ENCODE measurements at regions not wholly inside any gene's neighbourhood (a gene's known extent, or its start where the extent isn't known, plus 50 kb on each side); places are given as distances from the start of the nearest gene placed in this dataset.
A peak's percentile ranks its signal among the peaks of the same experiment; 100 is the strongest.

GRCh38 chr17:55641676-55642081, 81.0 kb downstream of the TMEM100 start:
- in situ Hi-C loops (cut with MboI; ENCODE audit: low sequenced_read_pairs, unreplicated experiment) = no loop called here
- peak; percentile 42 for TF ChIP-seq CTCF (IDR thresholded peaks at IDR 0.05; ENCODE audit: borderline replicate concordance, control extremely low read depth, extremely low read depth, insufficient read depth, missing control alignments)
- DNase-seq (ENCODE audit: low spot score) = peak; percentile 26

GRCh38 chr17:55639096-55639495, 83.6 kb downstream of the TMEM100 start:
- TF ChIP-seq CTCF (IDR thresholded peaks at IDR 0.05; ENCODE audit: borderline replicate concordance, control extremely low read depth, extremely low read depth, insufficient read depth, missing control alignments) = no peak
- in situ Hi-C loops (cut with MboI; ENCODE audit: low sequenced_read_pairs, unreplicated experiment) = no loop called here
- no peak for DNase-seq (ENCODE audit: low spot score)

GRCh38 chr17:55635253-55635914, 87.3 kb downstream of the TMEM100 start:
- in situ Hi-C loops (cut with MboI; ENCODE audit: low sequenced_read_pairs, unreplicated experiment) = no loop called here
- no peak for TF ChIP-seq CTCF (IDR thresholded peaks at IDR 0.05; ENCODE audit: borderline replicate concordance, control extremely low read depth, extremely low read depth, insufficient read depth, missing control alignments)
- no peak for DNase-seq (ENCODE audit: low spot score)

- no peak for DNase-seq (ENCODE audit: low spot score)
- in situ Hi-C loops (cut with MboI; ENCODE audit: low sequenced_read_pairs, unreplicated experiment) = no loop called here
- no peak for TF ChIP-seq CTCF (IDR thresholded peaks at IDR 0.05; ENCODE audit: borderline replicate concordance, control extremely low read depth, extremely low read depth, insufficient read depth, missing control alignments)
Observed at GRCh38 chr17:55634702-55635101, 88.0 kb downstream of the TMEM100 start.

GRCh38 chr17:55632893-55633292, 89.8 kb downstream of the TMEM100 start:
- no peak for DNase-seq (ENCODE audit: low spot score)
- no peak for TF ChIP-seq CTCF (IDR thresholded peaks at IDR 0.05; ENCODE audit: borderline replicate concordance, control extremely low read depth, extremely low read depth, insufficient read depth, missing control alignments)
- in situ Hi-C loops (cut with MboI; ENCODE audit: low sequenced_read_pairs, unreplicated experiment) = no loop called here

- in situ Hi-C loops (cut with MboI; ENCODE audit: low sequenced_read_pairs, unreplicated experiment) = no loop called here
Observed at GRCh38 chr17:55632236-55632635, 90.4 kb downstream of the TMEM100 start.

More at GRCh38 chr17:55632236-55632635, 90.4 kb downstream of the TMEM100 start:
- no peak for TF ChIP-seq CTCF (IDR thresholded peaks at IDR 0.05; ENCODE audit: borderline replicate concordance, control extremely low read depth, extremely low read depth, insufficient read depth, missing control alignments)
- DNase-seq (ENCODE audit: low spot score) = no peak
